K562 (cell line): ENCODE measurements at regions not wholly inside any gene's neighbourhood (a gene's known extent, or its start where the extent isn't known, plus 50 kb on each side); places are given as distances from the start of the nearest gene placed in this dataset.
A peak's percentile ranks its signal among the peaks of the same experiment; 100 is the strongest.

Experiments
- ARNT ChIP-seq, 2 experiments: fragments of 450-650 bp; IDR thresholded peaks; 2 replicates each; pipeline ENCODE4 v1.6.1; 2016; ENCODE audit warnings: mild to moderate bottlenecking in 1 of 2
- DDX20 ChIP-seq: fragments of 450-650 bp; IDR thresholded peaks from 2 replicates; pipeline ENCODE4 v1.6.1; 2016; ENCODE audit warnings: missing genetic modification characterization, low read depth, mild to moderate bottlenecking, missing compliant biosample characterization, moderate library complexity
- FOXK2 ChIP-seq, 2 experiments: fragments of 450-650 bp; IDR thresholded peaks in 1 of 2; conservative IDR thresholded peaks in 1 of 2; 2 replicates each; pipeline ENCODE4 v1.6.1; 2016; ENCODE audit warnings: low read depth in 2 of 2, mild to moderate bottlenecking in 1 of 2
- KHSRP ChIP-seq: fragments of 450-650 bp; IDR thresholded peaks from 2 replicates; pipeline ENCODE4 v1.6.1; 2017
- NFRKB ChIP-seq: fragments of 450-650 bp; IDR thresholded peaks from 2 replicates; pipeline ENCODE4 v1.6.1; 2016; ENCODE audit warnings: low read depth
- POLR2H ChIP-seq: IDR thresholded peaks from 2 replicates; pipeline ENCODE4 v1.6.1; 2016; ENCODE audit warnings: missing genetic modification characterization, low read depth, mild to moderate bottlenecking, control low read depth, missing compliant biosample characterization, moderate library complexity
- ZNF668 ChIP-seq: fragments of 250-450 bp; sonication (Bioruptor Pico); IDR thresholded peaks from 2 replicates; pipeline ENCODE4 v1.8.0; 2022; ENCODE audit warnings: mild to moderate bottlenecking, inconsistent platforms
- ZNF79 ChIP-seq: fragments of 250-450 bp; sonication (Bioruptor Pico); IDR thresholded peaks from 2 replicates; pipeline ENCODE4 v1.4.0; 2020; ENCODE audit warnings: low read depth, mild to moderate bottlenecking, moderate library complexity
- TF ChIP-seq, protein P1 (sequence below): sonication (generic); formaldehyde crosslinking; IDR thresholded peaks from 2 replicates; pipeline ENCODE4 v1.8.0; 2023; ENCODE audit warnings: missing genetic modification reagents, mild to moderate bottlenecking, borderline replicate concordance
- TF ChIP-seq, protein P2 (sequence below): fragments of 450-650 bp; IDR thresholded peaks from 2 replicates; pipeline ENCODE4 v1.6.1; 2016; ENCODE audit warnings: mild to moderate bottlenecking, moderate library complexity
- TF ChIP-seq, protein P3 (sequence below): fragments of 200-800 bp; sonication (Bioruptor generic); IDR thresholded peaks from 2 replicates; pipeline ENCODE4 v1.6.1; 2017; ENCODE audit warnings: missing genetic modification characterization, missing compliant biosample characterization

GRCh38 chr1:147379889-147380288 is 137.4 kb downstream of the CHD1L start (continued):
- TF ChIP-seq, protein P1, sequence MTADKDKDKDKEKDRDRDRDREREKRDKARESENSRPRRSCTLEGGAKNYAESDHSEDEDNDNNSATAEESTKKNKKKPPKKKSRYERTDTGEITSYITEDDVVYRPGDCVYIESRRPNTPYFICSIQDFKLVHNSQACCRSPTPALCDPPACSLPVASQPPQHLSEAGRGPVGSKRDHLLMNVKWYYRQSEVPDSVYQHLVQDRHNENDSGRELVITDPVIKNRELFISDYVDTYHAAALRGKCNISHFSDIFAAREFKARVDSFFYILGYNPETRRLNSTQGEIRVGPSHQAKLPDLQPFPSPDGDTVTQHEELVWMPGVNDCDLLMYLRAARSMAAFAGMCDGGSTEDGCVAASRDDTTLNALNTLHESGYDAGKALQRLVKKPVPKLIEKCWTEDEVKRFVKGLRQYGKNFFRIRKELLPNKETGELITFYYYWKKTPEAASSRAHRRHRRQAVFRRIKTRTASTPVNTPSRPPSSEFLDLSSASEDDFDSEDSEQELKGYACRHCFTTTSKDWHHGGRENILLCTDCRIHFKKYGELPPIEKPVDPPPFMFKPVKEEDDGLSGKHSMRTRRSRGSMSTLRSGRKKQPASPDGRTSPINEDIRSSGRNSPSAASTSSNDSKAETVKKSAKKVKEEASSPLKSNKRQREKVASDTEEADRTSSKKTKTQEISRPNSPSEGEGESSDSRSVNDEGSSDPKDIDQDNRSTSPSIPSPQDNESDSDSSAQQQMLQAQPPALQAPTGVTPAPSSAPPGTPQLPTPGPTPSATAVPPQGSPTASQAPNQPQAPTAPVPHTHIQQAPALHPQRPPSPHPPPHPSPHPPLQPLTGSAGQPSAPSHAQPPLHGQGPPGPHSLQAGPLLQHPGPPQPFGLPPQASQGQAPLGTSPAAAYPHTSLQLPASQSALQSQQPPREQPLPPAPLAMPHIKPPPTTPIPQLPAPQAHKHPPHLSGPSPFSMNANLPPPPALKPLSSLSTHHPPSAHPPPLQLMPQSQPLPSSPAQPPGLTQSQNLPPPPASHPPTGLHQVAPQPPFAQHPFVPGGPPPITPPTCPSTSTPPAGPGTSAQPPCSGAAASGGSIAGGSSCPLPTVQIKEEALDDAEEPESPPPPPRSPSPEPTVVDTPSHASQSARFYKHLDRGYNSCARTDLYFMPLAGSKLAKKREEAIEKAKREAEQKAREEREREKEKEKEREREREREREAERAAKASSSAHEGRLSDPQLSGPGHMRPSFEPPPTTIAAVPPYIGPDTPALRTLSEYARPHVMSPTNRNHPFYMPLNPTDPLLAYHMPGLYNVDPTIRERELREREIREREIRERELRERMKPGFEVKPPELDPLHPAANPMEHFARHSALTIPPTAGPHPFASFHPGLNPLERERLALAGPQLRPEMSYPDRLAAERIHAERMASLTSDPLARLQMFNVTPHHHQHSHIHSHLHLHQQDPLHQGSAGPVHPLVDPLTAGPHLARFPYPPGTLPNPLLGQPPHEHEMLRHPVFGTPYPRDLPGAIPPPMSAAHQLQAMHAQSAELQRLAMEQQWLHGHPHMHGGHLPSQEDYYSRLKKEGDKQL (CRISPR knock-in tag), result no peak
- no peak for TF ChIP-seq ZNF668 (CRISPR knock-in tag)
- TF ChIP-seq, protein P2, sequence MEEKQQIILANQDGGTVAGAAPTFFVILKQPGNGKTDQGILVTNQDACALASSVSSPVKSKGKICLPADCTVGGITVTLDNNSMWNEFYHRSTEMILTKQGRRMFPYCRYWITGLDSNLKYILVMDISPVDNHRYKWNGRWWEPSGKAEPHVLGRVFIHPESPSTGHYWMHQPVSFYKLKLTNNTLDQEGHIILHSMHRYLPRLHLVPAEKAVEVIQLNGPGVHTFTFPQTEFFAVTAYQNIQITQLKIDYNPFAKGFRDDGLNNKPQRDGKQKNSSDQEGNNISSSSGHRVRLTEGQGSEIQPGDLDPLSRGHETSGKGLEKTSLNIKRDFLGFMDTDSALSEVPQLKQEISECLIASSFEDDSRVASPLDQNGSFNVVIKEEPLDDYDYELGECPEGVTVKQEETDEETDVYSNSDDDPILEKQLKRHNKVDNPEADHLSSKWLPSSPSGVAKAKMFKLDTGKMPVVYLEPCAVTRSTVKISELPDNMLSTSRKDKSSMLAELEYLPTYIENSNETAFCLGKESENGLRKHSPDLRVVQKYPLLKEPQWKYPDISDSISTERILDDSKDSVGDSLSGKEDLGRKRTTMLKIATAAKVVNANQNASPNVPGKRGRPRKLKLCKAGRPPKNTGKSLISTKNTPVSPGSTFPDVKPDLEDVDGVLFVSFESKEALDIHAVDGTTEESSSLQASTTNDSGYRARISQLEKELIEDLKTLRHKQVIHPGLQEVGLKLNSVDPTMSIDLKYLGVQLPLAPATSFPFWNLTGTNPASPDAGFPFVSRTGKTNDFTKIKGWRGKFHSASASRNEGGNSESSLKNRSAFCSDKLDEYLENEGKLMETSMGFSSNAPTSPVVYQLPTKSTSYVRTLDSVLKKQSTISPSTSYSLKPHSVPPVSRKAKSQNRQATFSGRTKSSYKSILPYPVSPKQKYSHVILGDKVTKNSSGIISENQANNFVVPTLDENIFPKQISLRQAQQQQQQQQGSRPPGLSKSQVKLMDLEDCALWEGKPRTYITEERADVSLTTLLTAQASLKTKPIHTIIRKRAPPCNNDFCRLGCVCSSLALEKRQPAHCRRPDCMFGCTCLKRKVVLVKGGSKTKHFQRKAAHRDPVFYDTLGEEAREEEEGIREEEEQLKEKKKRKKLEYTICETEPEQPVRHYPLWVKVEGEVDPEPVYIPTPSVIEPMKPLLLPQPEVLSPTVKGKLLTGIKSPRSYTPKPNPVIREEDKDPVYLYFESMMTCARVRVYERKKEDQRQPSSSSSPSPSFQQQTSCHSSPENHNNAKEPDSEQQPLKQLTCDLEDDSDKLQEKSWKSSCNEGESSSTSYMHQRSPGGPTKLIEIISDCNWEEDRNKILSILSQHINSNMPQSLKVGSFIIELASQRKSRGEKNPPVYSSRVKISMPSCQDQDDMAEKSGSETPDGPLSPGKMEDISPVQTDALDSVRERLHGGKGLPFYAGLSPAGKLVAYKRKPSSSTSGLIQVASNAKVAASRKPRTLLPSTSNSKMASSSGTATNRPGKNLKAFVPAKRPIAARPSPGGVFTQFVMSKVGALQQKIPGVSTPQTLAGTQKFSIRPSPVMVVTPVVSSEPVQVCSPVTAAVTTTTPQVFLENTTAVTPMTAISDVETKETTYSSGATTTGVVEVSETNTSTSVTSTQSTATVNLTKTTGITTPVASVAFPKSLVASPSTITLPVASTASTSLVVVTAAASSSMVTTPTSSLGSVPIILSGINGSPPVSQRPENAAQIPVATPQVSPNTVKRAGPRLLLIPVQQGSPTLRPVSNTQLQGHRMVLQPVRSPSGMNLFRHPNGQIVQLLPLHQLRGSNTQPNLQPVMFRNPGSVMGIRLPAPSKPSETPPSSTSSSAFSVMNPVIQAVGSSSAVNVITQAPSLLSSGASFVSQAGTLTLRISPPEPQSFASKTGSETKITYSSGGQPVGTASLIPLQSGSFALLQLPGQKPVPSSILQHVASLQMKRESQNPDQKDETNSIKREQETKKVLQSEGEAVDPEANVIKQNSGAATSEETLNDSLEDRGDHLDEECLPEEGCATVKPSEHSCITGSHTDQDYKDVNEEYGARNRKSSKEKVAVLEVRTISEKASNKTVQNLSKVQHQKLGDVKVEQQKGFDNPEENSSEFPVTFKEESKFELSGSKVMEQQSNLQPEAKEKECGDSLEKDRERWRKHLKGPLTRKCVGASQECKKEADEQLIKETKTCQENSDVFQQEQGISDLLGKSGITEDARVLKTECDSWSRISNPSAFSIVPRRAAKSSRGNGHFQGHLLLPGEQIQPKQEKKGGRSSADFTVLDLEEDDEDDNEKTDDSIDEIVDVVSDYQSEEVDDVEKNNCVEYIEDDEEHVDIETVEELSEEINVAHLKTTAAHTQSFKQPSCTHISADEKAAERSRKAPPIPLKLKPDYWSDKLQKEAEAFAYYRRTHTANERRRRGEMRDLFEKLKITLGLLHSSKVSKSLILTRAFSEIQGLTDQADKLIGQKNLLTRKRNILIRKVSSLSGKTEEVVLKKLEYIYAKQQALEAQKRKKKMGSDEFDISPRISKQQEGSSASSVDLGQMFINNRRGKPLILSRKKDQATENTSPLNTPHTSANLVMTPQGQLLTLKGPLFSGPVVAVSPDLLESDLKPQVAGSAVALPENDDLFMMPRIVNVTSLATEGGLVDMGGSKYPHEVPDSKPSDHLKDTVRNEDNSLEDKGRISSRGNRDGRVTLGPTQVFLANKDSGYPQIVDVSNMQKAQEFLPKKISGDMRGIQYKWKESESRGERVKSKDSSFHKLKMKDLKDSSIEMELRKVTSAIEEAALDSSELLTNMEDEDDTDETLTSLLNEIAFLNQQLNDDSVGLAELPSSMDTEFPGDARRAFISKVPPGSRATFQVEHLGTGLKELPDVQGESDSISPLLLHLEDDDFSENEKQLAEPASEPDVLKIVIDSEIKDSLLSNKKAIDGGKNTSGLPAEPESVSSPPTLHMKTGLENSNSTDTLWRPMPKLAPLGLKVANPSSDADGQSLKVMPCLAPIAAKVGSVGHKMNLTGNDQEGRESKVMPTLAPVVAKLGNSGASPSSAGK, result 0 out of 2 replicates have a peak, but pooled peaks have one; percentile 8
- no peak for TF ChIP-seq KHSRP
- no peak for TF ChIP-seq NFRKB
- TF ChIP-seq ARNT (IDR thresholded peaks at IDR 0.05), result no peak
- TF ChIP-seq, protein P3, sequence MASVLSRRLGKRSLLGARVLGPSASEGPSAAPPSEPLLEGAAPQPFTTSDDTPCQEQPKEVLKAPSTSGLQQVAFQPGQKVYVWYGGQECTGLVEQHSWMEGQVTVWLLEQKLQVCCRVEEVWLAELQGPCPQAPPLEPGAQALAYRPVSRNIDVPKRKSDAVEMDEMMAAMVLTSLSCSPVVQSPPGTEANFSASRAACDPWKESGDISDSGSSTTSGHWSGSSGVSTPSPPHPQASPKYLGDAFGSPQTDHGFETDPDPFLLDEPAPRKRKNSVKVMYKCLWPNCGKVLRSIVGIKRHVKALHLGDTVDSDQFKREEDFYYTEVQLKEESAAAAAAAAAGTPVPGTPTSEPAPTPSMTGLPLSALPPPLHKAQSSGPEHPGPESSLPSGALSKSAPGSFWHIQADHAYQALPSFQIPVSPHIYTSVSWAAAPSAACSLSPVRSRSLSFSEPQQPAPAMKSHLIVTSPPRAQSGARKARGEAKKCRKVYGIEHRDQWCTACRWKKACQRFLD (CRISPR knock-in tag), result no peak
- TF ChIP-seq ZNF79 (CRISPR knock-in tag), result no peak
- no peak for TF ChIP-seq FOXK2 (conservative IDR thresholded peaks at IDR 0.05 in 1 of 2, IDR thresholded peaks at IDR 0.05 in 1 of 2; ENCODE audit: low read depth in 2 of 2)
- no peak for TF ChIP-seq DDX20 (tag)
- TF ChIP-seq POLR2H (tag), result no peak
